ENCODE measurements at regions not wholly inside any gene's neighbourhood (a gene's known extent, or its start where the extent isn't known, plus 50 kb on each side); places are given as distances from the start of the nearest gene placed in this dataset.
A peak's percentile ranks its signal among the peaks of the same experiment; 100 is the strongest.

DNA sequence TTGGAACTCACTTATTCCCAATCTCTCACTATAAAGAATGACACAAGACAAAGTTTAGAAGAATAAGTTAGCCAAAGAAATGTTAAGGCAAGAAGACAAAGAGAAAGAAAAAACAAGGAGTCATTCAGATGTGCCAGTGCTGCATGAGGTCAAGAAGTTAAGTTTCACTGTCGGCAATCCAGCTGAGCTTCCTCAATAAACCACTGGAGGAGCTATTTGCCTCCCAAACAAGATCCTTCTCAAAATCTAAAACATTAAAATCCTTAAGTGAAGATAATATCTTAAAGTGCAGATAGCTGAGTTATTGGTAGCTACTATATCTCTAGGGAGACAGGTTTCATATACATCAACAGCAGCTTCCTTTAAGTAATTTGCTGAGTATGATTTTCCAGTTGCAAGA is 512.3 kb downstream of the HDGFL1 start:
- TF ChIP-seq RAD21 (conservative IDR thresholded peaks at IDR 0.05) (no peak), POLR2AphosphoS5 (IDR thresholded peaks at IDR 0.05) (no peak), EZH2 (IDR thresholded peaks at IDR 0.05; ENCODE audit: borderline replicate concordance, insufficient read depth, low read length, poor library complexity, severe bottlenecking) (no peak), MXI1 (conservative IDR thresholded peaks at IDR 0.05; ENCODE audit: poor library complexity, severe bottlenecking) (no peak), EP300 (conservative IDR thresholded peaks at IDR 0.05; ENCODE audit: poor library complexity, severe bottlenecking) (no peak), SMC3 (conservative IDR thresholded peaks at IDR 0.05; ENCODE audit: poor library complexity) (no peak), TAF1 (IDR thresholded peaks at IDR 0.05; ENCODE audit: low read depth) (no peak)
- TF ChIP-seq, protein P1, sequence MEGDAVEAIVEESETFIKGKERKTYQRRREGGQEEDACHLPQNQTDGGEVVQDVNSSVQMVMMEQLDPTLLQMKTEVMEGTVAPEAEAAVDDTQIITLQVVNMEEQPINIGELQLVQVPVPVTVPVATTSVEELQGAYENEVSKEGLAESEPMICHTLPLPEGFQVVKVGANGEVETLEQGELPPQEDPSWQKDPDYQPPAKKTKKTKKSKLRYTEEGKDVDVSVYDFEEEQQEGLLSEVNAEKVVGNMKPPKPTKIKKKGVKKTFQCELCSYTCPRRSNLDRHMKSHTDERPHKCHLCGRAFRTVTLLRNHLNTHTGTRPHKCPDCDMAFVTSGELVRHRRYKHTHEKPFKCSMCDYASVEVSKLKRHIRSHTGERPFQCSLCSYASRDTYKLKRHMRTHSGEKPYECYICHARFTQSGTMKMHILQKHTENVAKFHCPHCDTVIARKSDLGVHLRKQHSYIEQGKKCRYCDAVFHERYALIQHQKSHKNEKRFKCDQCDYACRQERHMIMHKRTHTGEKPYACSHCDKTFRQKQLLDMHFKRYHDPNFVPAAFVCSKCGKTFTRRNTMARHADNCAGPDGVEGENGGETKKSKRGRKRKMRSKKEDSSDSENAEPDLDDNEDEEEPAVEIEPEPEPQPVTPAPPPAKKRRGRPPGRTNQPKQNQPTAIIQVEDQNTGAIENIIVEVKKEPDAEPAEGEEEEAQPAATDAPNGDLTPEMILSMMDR (IDR thresholded peaks at IDR 0.05; ENCODE audit: poor library complexity, severe bottlenecking) = no peak
- TF ChIP-seq, protein P2, sequence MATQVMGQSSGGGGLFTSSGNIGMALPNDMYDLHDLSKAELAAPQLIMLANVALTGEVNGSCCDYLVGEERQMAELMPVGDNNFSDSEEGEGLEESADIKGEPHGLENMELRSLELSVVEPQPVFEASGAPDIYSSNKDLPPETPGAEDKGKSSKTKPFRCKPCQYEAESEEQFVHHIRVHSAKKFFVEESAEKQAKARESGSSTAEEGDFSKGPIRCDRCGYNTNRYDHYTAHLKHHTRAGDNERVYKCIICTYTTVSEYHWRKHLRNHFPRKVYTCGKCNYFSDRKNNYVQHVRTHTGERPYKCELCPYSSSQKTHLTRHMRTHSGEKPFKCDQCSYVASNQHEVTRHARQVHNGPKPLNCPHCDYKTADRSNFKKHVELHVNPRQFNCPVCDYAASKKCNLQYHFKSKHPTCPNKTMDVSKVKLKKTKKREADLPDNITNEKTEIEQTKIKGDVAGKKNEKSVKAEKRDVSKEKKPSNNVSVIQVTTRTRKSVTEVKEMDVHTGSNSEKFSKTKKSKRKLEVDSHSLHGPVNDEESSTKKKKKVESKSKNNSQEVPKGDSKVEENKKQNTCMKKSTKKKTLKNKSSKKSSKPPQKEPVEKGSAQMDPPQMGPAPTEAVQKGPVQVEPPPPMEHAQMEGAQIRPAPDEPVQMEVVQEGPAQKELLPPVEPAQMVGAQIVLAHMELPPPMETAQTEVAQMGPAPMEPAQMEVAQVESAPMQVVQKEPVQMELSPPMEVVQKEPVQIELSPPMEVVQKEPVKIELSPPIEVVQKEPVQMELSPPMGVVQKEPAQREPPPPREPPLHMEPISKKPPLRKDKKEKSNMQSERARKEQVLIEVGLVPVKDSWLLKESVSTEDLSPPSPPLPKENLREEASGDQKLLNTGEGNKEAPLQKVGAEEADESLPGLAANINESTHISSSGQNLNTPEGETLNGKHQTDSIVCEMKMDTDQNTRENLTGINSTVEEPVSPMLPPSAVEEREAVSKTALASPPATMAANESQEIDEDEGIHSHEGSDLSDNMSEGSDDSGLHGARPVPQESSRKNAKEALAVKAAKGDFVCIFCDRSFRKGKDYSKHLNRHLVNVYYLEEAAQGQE (IDR thresholded peaks at IDR 0.05; ENCODE audit: borderline replicate concordance) = no peak
- H3K36me3 ChIP-seq (ENCODE audit: insufficient read depth, low read length) = no peaks in the 10 kb centered on the region

DNA sequence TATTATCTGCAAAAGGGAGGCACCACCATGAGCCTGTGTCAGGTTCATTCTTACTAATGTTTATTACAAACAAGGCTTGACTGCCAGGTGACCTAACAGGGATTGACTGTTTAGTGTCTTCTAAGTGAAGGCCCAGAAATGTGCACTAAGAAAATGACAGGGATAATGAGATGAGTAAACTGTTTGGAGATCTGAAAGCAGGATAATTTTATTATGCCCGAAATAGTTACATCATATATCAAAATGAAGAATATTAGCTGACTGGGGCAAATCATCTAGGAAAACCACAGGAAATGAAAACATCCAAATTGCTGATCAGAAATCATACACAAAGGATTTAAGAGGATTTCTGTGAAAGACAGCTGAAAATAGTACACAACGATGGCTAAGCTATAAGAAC is 516.7 kb downstream of the HDGFL1 start:
- no peak overlapping the region for H3K4me3 ChIP-seq (ENCODE audit: low read length)
- no peak overlapping the region for H2AFZ ChIP-seq (ENCODE audit: low read depth, low read length)
- H3K27ac ChIP-seq (ENCODE audit: low read length) = no peak overlapping the region
- no peaks in the 10 kb centered on the region for H4K20me1 ChIP-seq (ENCODE audit: insufficient read depth)
- no peaks in the 10 kb centered on the region for H3K36me3 ChIP-seq (ENCODE audit: insufficient read depth, low read length)
- no peaks in the 10 kb centered on the region for H3K79me2 ChIP-seq (replicated peaks; ENCODE audit: insufficient read depth, low read length)
- no peaks in the 10 kb centered on the region for H3K9me2 ChIP-seq (ENCODE audit: insufficient read depth, low read length)
- H3K27me3 ChIP-seq (ENCODE audit: insufficient read depth, low read depth, low read length) = no peaks in the 10 kb centered on the region
- TF ChIP-seq, protein P2 (IDR thresholded peaks at IDR 0.05; ENCODE audit: borderline replicate concordance) = no peak
- TF ChIP-seq TAF1 (IDR thresholded peaks at IDR 0.05; ENCODE audit: low read depth) = no peak
- no peak for TF ChIP-seq RAD21 (conservative IDR thresholded peaks at IDR 0.05)
- TF ChIP-seq, protein P1 (IDR thresholded peaks at IDR 0.05; ENCODE audit: poor library complexity, severe bottlenecking) = no peak
- TF ChIP-seq EP300 (conservative IDR thresholded peaks at IDR 0.05; ENCODE audit: poor library complexity, severe bottlenecking) = no peak
- no peak for TF ChIP-seq EZH2 (IDR thresholded peaks at IDR 0.05; ENCODE audit: borderline replicate concordance, insufficient read depth, low read length, poor library complexity, severe bottlenecking)
- no peak for TF ChIP-seq MXI1 (conservative IDR thresholded peaks at IDR 0.05; ENCODE audit: poor library complexity, severe bottlenecking)
- no peak for TF ChIP-seq POLR2AphosphoS5 (IDR thresholded peaks at IDR 0.05)
- no peak for TF ChIP-seq SMC3 (conservative IDR thresholded peaks at IDR 0.05; ENCODE audit: poor library complexity)
- H3K9me3 ChIP-seq (ENCODE audit: low read length) = no peaks in the 10 kb centered on the region
- no peak overlapping the region for H3K9ac ChIP-seq (ENCODE audit: low read length)
- H3F3A ChIP-seq (ENCODE audit: insufficient read depth, low read length, poor library complexity, severe bottlenecking) = no peaks in the 10 kb centered on the region
- no peak overlapping the region for H3K4me2 ChIP-seq (ENCODE audit: low read length)

More for the DNA sequence above, 512.3 kb downstream of the HDGFL1 start:
- Histone ChIP-seq H4K20me1 (ENCODE audit: insufficient read depth) (no peaks in the 10 kb centered on the region), H3K27ac (ENCODE audit: low read length) (peak overlapping the region; percentile 52), H3K4me2 (ENCODE audit: low read length) (no peak overlapping the region), H3K9me2 (ENCODE audit: insufficient read depth, low read length) (no peaks in the 10 kb centered on the region), H3K4me3 (ENCODE audit: low read length) (no peak overlapping the region), H3K79me2 (replicated peaks; ENCODE audit: insufficient read depth, low read length) (no peaks in the 10 kb centered on the region), H2AFZ (ENCODE audit: low read depth, low read length) (no peak overlapping the region), H3K9ac (ENCODE audit: low read length) (no peak overlapping the region), H3F3A (ENCODE audit: insufficient read depth, low read length, poor library complexity, severe bottlenecking) (no peaks in the 10 kb centered on the region), H3K27me3 (ENCODE audit: insufficient read depth, low read depth, low read length) (no peaks in the 10 kb centered on the region), H3K9me3 (ENCODE audit: low read length) (no peaks in the 10 kb centered on the region)

Data from neural cell (in vitro differentiated cells).